Spleen (tissue), 11 donors: ENCODE measurements at regions not wholly inside any gene's neighbourhood (a gene's known extent, or its start where the extent isn't known, plus 50 kb on each side); places are given as distances from the start of the nearest gene placed in this dataset.

Experiments
- DNase-seq: peaks from one replicate; pipeline ENCODE4 v3.0.0-alpha.2; 2020
- H3K27ac ChIP-seq, 8 donors: fragments of 200-600 bp; sonication (generic) in 7 of 8; 1 replicate in 4 of 8; 2 replicates in 4 of 8; pipeline versions ENCODE4 v1.5.0 to v1.8.0; 2016 to 2021; ENCODE audit warnings: inconsistent platforms in 4 of 8, mild to moderate bottlenecking in 4 of 8, moderate library complexity in 1 of 8
- H3K27me3 ChIP-seq, 7 donors: fragments of 200-600 bp; sonication (generic) in 6 of 7; replicated peaks in 1 of 7; 1 replicate in 4 of 7; 2 replicates in 3 of 7; pipeline versions ENCODE4 v1.5.0 to v1.8.0; 2016 to 2021; ENCODE audit warnings: inconsistent platforms in 3 of 7, mild to moderate bottlenecking in 1 of 7
- H3K36me3 ChIP-seq, 6 donors: fragments of 200-600 bp; sonication (generic) in 5 of 6; 1 replicate in 4 of 6; 2 replicates in 2 of 6; pipeline versions ENCODE4 v1.5.0 to v1.8.0; 2016 to 2021; ENCODE audit warnings: inconsistent platforms in 2 of 6
- H3K4me1 ChIP-seq, 6 donors: fragments of 200-600 bp; sonication (generic) in 5 of 6; 1 replicate in 3 of 6; 2 replicates in 3 of 6; pipeline versions ENCODE4 v1.5.0 to v1.8.0; 2016 to 2021; ENCODE audit warnings: inconsistent platforms in 3 of 6
- H3K4me3 ChIP-seq, 8 donors: fragments of 200-600 bp; sonication (generic) in 7 of 8; 1 replicate in 4 of 8; 2 replicates in 4 of 8; pipeline versions ENCODE4 v1.5.0 to v1.8.0; 2016 to 2021; ENCODE audit warnings: inconsistent platforms in 4 of 8, mild to moderate bottlenecking in 4 of 8, moderate library complexity in 2 of 8
- H3K9me3 ChIP-seq, 8 donors: fragments of 200-600 bp; sonication (generic) in 7 of 8; 1 replicate in 4 of 8; 2 replicates in 4 of 8; pipeline versions ENCODE4 v1.5.0 to v1.8.0; 2016 to 2021; ENCODE audit warnings: inconsistent platforms in 4 of 8
- CTCF ChIP-seq, 11 experiments: fragments of 200-600 bp in 7 of 11; fragments of 450-650 bp in 4 of 11; sonication (generic) in 4 of 11; IDR thresholded peaks in 8 of 11; conservative IDR thresholded peaks in 3 of 11; 1 replicate in 7 of 11; 2 replicates in 4 of 11; pipeline versions ENCODE4 v1.4.0 to v1.8.0; 2016 to 2021; ENCODE audit warnings: antibody characterized with exemption in 11 of 11, inconsistent platforms in 4 of 11, mild to moderate bottlenecking in 1 of 11
- POLR2A ChIP-seq, 3 donors: fragments of 450-650 bp; IDR thresholded peaks; one replicate each; pipeline ENCODE4 v1.5.1; 2017; ENCODE audit warnings: antibody characterized with exemption in 3 of 3, mild to moderate bottlenecking in 1 of 3
- POLR2AphosphoS5 ChIP-seq, 3 donors: sonication (generic); formaldehyde crosslinking; IDR thresholded peaks; one replicate each; pipeline ENCODE4 v1.5.1; 2017; ENCODE audit warnings: antibody characterized with exemption in 3 of 3
- WGBS, 5 donors: extraction: QIAGEN DNeasy Blood & Tissue Kit in 3 of 5; methylation state at CpG; one replicate each; pipeline versions ENCODE4 v1.1.5 to v1.1.7; 2013 to 2018; 5-methylcytosine and 5-hydroxymethylcytosine counted together
- intact Hi-C: fragments of 100-400 bp; cut with DNase I; formaldehyde crosslinking; loops from one replicate; pipeline ENCODE4 v1.15.0; 2023; ENCODE audit warnings: low total_unique reads
- donor health status: healthy with polysubstance abuse.
- donor health status: DM: no; HTN: no; CAD: no; lungs with moderate emphysema.
- donor health status: DM: no; HTN: no; CAD: no.
- donor health status: Bipolar disorder and iron deficiency.
- donor health status: healthy.
- donor health status: DM: no; HTN: no; CAD: no.
- donor health status: DM: yes; HTN: yes; CAD: no.

- intact Hi-C loops: no loop called here
- Histone ChIP-seq H3K9me3 (peaks cover 0 to 9% (median 0%) of the 10 kb centered on the region in 8 donors), H3K4me3 (no peak overlapping the region), H3K27ac (no peak overlapping the region), H3K36me3 (no peaks in the 10 kb centered on the region), H3K27me3 (no peaks in the 10 kb centered on the region), H3K4me1 (no peaks in the 10 kb centered on the region)
- no peak for DNase-seq
- TF ChIP-seq POLR2A (IDR thresholded peaks at IDR 0.05): no peak
- no peak for TF ChIP-seq POLR2AphosphoS5 (IDR thresholded peaks at IDR 0.05)
- no peak for TF ChIP-seq CTCF (IDR thresholded peaks at IDR 0.05 in 8 of 11, conservative IDR thresholded peaks at IDR 0.05 in 3 of 11)
Observed at GRCh38 chrX:144819406-144819805, 427.9 kb upstream of the SPANXN1 start.

GRCh38 chrX:144840616-144841015 is 406.7 kb upstream of the SPANXN1 start:
- H3K4me1 ChIP-seq: no peaks in the 10 kb centered on the region
- intact Hi-C loops: no loop called here
- no peak overlapping the region for H3K27ac ChIP-seq
- H3K4me3 ChIP-seq: no peak overlapping the region
- WGBS, 5 donors: 30 to 67% (median 50%) methylated on average over 1 of the region's 1 CpG
- no peaks in the 10 kb centered on the region for H3K27me3 ChIP-seq
- no peaks in the 10 kb centered on the region for H3K36me3 ChIP-seq
- no peak for DNase-seq
- TF ChIP-seq POLR2A (IDR thresholded peaks at IDR 0.05): no peak
- no peaks in the 10 kb centered on the region for H3K9me3 ChIP-seq

- TF ChIP-seq POLR2A (IDR thresholded peaks at IDR 0.05) (no peak), POLR2AphosphoS5 (IDR thresholded peaks at IDR 0.05) (no peak), CTCF (IDR thresholded peaks at IDR 0.05 in 8 of 11, conservative IDR thresholded peaks at IDR 0.05 in 3 of 11) (no peak)
- Histone ChIP-seq H3K9me3 (peaks cover 0 to 37% (median 11%) of the 10 kb centered on the region in 8 donors), H3K4me1 (no peaks in the 10 kb centered on the region), H3K4me3 (no peak overlapping the region), H3K27ac (no peak overlapping the region), H3K36me3 (no peaks in the 10 kb centered on the region), H3K27me3 (no peaks in the 10 kb centered on the region)
- intact Hi-C loops: no loop called here
- WGBS, 5 donors: 45 to 53% (median 49%) methylated on average over 2 of the region's 2 CpGs
- DNase-seq: no peak
Observed at GRCh38 chrX:144849141-144849540, 398.2 kb upstream of the SPANXN1 start.

GRCh38 chrX:144896323-144896722 is 351.0 kb upstream of the SPANXN1 start:
- no peak overlapping the region for H3K27ac ChIP-seq
- no peaks in the 10 kb centered on the region for H3K36me3 ChIP-seq
- no peaks in the 10 kb centered on the region for H3K4me1 ChIP-seq
- DNase-seq: no peak
- no peak overlapping the region for H3K4me3 ChIP-seq
- intact Hi-C loops: no loop called here
- no peaks in the 10 kb centered on the region for H3K27me3 ChIP-seq
- H3K9me3 ChIP-seq: no peaks in the 10 kb centered on the region
- TF ChIP-seq CTCF (IDR thresholded peaks at IDR 0.05 in 8 of 11, conservative IDR thresholded peaks at IDR 0.05 in 3 of 11) (no peak), POLR2AphosphoS5 (IDR thresholded peaks at IDR 0.05) (no peak), POLR2A (IDR thresholded peaks at IDR 0.05) (no peak)

- TF ChIP-seq CTCF (IDR thresholded peaks at IDR 0.05 in 8 of 11, conservative IDR thresholded peaks at IDR 0.05 in 3 of 11) (no peak), POLR2A (IDR thresholded peaks at IDR 0.05) (no peak)
- H3K4me3 ChIP-seq: no peak overlapping the region
- no peaks in the 10 kb centered on the region for H3K27me3 ChIP-seq
- no peaks in the 10 kb centered on the region for H3K9me3 ChIP-seq
- WGBS, 5 donors: 72 to 87% (median 78%) methylated on average over 3 of the region's 3 CpGs
- H3K4me1 ChIP-seq: no peaks in the 10 kb centered on the region
- no peaks in the 10 kb centered on the region for H3K36me3 ChIP-seq
- no peak overlapping the region for H3K27ac ChIP-seq
- DNase-seq: no peak
- intact Hi-C loops: no loop called here
Observed at GRCh38 chrX:144901521-144901920, 345.8 kb upstream of the SPANXN1 start.
